ENCODE measurements at regions not wholly inside any gene's neighbourhood (a gene's known extent, or its start where the extent isn't known, plus 50 kb on each side); places are given as distances from the start of the nearest gene placed in this dataset.

- TF ChIP-seq CTCF (IDR thresholded peaks at IDR 0.05) (no peak), POLR2A (IDR thresholded peaks at IDR 0.05) (no peak)
Measured at GRCh38 chr20:22797103-22797502, 212.7 kb upstream of the FOXA2 start.

Measured in prostate gland (tissue), 2 donors.